ENCODE measurements at regions not wholly inside any gene's neighbourhood (a gene's known extent, or its start where the extent isn't known, plus 50 kb on each side); places are given as distances from the start of the nearest gene placed in this dataset.
"Not testable (repeated sequence)": the region's sequence is repeated elsewhere in the genome, so short reads cannot be mapped to it uniquely, and the experiment has no call there.

DNA sequence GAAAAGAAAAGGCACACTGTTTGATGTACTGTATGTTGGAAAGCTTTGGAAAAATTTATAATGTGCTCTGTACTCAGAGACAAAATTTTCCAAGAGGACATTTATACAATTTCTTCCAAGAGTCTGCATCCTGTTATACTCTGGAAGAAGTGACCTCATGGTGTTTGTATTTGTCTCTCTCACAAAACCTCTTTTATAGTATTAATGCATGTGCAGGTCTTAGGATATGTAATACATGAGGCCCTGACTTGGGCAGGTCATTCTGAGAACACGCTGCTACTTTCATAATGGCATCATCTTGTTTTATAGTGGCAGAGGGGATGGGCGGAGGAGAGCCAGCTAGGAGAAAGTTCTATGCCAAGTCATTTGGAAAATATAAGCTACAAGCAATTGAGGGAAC is 72.0 kb upstream of the P3H2 start:
- DNase-seq = no peak

GRCh38 chr3:190192087-190192486 is 71.4 kb upstream of the P3H2 start:
- DNase-seq = no peak

DNA sequence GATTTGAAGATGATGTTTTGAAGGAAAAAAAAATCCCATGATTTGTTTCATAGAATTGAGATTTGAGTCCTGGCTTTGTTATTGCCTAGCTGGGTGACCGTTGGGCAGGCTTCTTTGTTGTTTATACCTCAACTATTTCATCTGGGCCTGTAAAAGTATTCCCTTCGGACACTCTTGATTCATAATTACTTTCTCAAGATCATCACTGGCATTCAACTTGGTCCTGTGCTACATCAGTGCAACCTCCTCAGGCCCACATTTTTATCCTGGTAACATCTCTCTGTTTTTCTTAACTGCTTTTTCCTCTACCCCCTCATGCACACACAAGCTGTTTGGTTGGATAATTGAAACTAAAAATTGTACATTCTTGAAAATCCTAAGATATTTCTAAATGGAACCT is 67.5 kb upstream of the P3H2 start:
- no peak for DNase-seq

GRCh38 chr3:190183121-190183520 is 62.4 kb upstream of the P3H2 start:
- DNase-seq = peak in 16 of 58 donors; percentile 1 to 33 (median 12)

DNA sequence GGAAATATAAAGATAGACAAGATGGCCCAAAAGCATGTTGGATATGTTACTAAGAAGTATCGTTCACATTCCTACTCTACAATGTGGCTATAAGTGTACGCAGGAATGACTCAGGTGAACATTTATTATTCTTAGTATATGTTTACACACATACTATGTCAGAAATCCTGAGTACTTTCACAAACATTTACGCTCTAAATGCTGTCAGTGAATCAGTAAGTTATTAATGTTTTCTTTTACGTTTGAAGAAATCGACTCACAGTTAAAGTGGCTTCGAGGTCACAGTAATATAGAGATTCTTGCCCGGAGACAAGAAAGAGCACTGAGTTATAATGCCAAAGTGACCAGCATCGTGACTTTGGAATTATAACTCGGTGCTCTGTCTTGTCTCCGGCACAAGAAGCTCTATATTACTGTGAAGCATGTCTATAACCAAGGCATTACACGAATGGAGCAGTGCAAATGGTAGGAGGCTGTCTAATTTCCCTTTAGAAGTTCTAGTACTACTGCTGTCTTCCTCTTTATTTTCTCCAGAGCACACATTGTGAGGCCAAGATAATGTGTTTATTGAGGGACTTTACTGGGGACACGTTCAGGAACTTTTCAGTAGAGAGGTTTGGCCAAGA is 61.8 kb upstream of the P3H2 start:
- DNase-seq = no peak

GRCh38 chr3:190180268-190180667 is 59.6 kb upstream of the P3H2 start:
- DNase-seq = no peak

DNA sequence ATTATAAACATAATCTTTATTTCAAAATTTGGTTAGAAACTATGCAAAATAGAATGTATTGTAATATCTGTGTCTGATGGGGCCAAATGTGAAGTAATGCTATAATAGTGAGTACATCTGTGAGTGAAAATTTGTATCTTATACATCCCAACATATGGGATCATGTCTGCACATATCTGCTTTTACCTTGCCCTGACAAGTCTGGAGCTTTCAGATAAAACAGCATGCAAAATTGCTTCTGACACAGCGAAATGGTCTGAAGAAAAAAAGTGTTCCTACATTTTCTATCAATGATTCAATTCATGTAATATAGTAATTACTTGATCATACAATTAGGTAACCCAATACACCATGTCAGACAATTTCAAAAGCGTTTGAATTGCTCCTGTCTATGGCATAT is 58.1 kb upstream of the P3H2 start:
- no peak for DNase-seq

DNA sequence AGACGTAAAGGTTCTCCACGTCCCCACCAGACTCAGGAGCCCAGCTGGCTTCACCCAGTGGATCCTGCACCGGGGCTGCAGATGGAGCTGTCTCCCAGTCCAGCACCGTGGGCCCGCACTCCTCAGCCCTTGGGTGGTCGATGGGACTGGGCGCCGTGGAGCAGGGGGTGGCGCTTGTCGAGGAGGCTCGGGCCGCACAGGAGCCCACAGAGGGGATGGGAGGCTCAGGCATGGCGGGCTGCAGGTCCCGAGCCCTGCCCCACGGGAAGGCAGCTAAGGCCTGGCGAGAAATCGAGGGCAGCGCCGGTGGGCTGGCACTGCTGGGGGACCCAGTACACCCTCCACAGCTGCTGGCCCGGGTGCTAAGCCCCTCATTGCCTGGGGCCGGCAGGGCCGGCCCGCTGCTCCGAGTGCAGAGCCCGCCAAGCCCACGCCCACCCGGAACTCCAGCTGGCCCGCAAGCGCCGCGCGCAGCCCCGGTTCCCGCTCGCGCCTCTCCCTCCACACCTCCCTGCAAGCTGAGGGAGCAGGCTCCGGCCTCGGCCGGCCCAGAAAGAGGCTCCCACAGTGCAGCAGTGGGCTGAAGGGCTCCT is 56.3 kb upstream of the P3H2 start:
- DNase-seq = not testable (repeated sequence)

- DNase-seq = not testable (repeated sequence)
These were observed 55.4 kb upstream of the P3H2 start for GRCh38 chr3:190176106-190176505.

DNA sequence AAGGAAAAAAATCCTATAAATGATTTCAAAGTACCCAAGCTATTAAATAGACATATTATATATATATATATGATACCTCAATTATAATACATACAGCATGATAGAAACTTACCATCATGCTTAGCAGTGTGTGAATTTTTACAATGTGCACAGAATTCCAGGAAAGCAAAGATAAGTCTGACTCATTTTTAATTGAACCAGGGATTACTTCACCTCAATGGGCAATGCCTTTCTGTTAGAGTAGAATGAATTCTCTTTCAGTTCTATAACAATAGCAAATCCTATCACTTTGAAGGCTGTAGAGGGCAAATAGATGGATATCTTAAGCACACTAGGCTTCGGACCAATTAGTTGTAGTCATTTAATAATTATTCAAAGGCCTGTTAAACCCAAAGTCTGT is 54.8 kb upstream of the P3H2 start:
- no peak for DNase-seq

DNA sequence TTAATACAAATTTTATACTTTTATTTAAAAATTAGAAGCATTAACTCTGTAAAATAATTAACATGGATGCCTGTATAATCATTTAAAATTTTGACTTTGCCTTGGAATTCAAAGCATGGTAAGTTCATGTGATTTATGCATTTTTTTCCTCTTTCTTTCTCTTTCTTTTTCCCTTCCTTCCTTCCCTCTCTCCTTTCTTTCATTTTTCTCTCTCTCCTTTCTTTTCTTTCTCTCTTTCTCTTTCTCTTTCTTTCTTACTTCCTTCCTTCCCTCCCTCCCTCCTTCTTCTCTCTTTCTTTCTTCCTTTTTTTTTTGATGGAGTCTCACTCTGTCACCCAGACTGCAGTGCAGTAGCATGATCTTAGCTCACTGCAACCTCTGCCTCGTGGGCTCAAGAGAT is 53.8 kb upstream of the P3H2 start:
- DNase-seq = no peak

DNA sequence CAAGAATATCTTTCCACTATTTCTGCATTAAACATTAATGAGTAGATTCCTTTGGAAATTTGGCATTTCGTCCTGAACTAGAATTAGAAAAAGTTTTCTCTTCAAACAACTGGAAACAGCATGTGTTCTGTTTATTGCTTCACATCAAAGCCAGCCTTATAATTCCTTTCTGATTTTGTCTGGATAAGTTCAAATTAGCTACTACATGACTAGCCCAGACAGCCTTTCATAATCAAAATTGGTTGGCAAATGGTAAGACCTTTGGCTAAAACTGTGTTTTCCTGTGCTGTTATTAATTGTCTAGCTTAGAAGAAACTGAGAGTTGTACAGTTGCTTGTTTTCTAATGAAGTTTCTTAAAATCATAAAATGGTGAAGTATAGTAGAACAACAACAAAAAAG is 52.7 kb upstream of the P3H2 start:
- no peak for DNase-seq

DNA sequence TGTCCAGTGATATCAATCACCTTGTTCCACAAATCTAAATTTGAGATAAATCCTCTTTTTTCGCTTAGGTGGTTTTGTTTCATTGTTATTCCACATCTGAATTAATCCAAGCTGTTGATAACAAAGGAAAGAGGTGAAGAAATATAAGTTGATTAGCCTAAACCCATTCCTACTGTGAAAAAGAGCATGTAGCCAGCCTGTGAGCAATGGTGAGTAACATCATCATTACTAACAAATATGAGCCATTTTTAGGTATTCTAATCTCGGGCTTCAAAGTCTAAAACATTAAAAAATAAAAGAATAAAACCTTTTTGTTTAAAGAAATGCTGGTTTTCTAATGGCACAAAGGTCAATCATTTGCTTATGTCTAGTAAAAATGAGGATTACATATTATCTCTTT is 52.1 kb upstream of the P3H2 start:
- no peak for DNase-seq
